ENCODE measurements at regions not wholly inside any gene's neighbourhood (a gene's known extent, or its start where the extent isn't known, plus 50 kb on each side); places are given as distances from the start of the nearest gene placed in this dataset.

DNA sequence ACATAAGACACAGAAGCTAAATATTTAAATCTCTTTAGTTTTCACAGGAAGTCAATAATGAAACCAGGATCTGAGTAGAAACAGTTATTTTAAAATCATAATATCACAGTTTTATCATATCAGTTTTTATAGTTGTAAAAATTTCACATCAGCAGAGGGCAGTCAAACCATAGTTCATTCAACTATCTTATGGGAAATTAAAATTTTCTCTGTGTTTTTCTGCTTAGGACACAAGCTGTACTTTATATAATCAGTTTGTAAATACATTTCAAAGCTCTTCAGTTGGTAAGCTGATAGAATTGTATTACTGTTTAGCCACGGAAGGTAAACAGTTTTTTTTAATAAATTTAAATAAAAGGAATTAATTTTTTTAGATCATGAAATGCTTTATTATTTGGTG lies 204.8 kb upstream of the NUDT6 start:
- FAIRE-seq, result no peak
- no peaks in the 10 kb centered on the region for H3K9me3 ChIP-seq (ENCODE audit: control insufficient read depth, low read depth, low read length)
- no peak overlapping the region for H2AFZ ChIP-seq (ENCODE audit: control insufficient read depth, low read length)
- H3K9me1 ChIP-seq (ENCODE audit: control insufficient read depth, extremely low read depth, insufficient read depth, low read length), result no peaks in the 10 kb centered on the region
- H3K36me3 ChIP-seq (ENCODE audit: control insufficient read depth in 2 of 2, extremely low read depth in 1 of 2, insufficient read depth in 2 of 2, low read length in 2 of 2), result no peaks in the 10 kb centered on the region
- no peak for DNase-seq (ENCODE audit: low read depth, low spot score)
- peak overlapping the region; percentile 83 for H3K4me2 ChIP-seq (ENCODE audit: control insufficient read depth, extremely low read depth, insufficient read depth, low read depth, low read length)
- no peaks in the 10 kb centered on the region for H3K79me2 ChIP-seq (ENCODE audit: control insufficient read depth, insufficient read depth, low read length)
- H3K27ac ChIP-seq (ENCODE audit: control insufficient read depth, insufficient read depth, low read length), result peak overlapping the region; percentile 75
- H3K4me1 ChIP-seq (ENCODE audit: control insufficient read depth, extremely low read depth, insufficient read depth, low read length), result peaks cover 13% of the 10 kb centered on the region
- H3K27me3 ChIP-seq (ENCODE audit: control insufficient read depth, extremely low read depth, insufficient read depth, low read length), result no peaks in the 10 kb centered on the region
- no peak for TF ChIP-seq EZH2 (IDR thresholded peaks at IDR 0.05; ENCODE audit: low read length)
- TF ChIP-seq, protein P1, sequence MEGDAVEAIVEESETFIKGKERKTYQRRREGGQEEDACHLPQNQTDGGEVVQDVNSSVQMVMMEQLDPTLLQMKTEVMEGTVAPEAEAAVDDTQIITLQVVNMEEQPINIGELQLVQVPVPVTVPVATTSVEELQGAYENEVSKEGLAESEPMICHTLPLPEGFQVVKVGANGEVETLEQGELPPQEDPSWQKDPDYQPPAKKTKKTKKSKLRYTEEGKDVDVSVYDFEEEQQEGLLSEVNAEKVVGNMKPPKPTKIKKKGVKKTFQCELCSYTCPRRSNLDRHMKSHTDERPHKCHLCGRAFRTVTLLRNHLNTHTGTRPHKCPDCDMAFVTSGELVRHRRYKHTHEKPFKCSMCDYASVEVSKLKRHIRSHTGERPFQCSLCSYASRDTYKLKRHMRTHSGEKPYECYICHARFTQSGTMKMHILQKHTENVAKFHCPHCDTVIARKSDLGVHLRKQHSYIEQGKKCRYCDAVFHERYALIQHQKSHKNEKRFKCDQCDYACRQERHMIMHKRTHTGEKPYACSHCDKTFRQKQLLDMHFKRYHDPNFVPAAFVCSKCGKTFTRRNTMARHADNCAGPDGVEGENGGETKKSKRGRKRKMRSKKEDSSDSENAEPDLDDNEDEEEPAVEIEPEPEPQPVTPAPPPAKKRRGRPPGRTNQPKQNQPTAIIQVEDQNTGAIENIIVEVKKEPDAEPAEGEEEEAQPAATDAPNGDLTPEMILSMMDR (optimal IDR thresholded peaks at IDR 0.05 in 1 of 3, IDR thresholded peaks at IDR 0.05 in 1 of 3, conservative IDR thresholded peaks at IDR 0.05 in 1 of 3; ENCODE audit: extremely low read depth in 1 of 3, insufficient read depth in 2 of 3, low read length in 3 of 3), result peak in 1 of 3 experiments; percentile 28
- H4K20me1 ChIP-seq (ENCODE audit: control insufficient read depth, extremely low read depth, insufficient read depth, low read length), result no peaks in the 10 kb centered on the region
- dilution Hi-C loops (cut with MboI; ENCODE audit: extremely low pct_ligation_motif_present, low sequenced_read_pairs), result no loop called here
- no peak overlapping the region for H3K4me3 ChIP-seq (ENCODE audit: control insufficient read depth in 2 of 3, extremely low read depth in 1 of 3, insufficient read depth in 2 of 3, low read depth in 1 of 3, low read length in 3 of 3)
- peak overlapping the region; percentile 44 for H3K9ac ChIP-seq (ENCODE audit: control insufficient read depth, extremely low read depth, insufficient read depth, low read length)

DNA sequence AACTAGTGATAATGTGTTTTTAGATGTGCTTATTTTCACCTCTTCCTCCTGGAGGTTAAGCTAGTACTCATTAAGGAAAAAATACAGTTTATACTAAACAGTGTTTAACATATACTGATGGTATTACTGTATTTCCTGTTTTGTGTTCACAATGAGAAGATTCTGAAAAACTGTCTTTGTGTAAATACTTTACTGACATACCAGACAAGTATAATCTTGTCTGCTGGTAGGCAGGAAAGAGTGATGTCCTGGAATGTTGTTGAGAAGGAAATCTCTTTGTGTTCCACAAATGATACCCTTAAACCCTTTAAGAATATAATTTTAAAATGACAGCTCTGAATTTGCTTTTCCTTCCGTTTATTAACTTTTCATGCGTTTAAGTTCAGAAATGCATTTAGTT lies 205.5 kb upstream of the NUDT6 start:
- peak overlapping the region in 2 of 3 experiments; percentile 20 to 32 for H3K4me3 ChIP-seq (ENCODE audit: control insufficient read depth in 2 of 3, extremely low read depth in 1 of 3, insufficient read depth in 2 of 3, low read depth in 1 of 3, low read length in 3 of 3)
- TF ChIP-seq, protein P1 (optimal IDR thresholded peaks at IDR 0.05 in 1 of 3, IDR thresholded peaks at IDR 0.05 in 1 of 3, conservative IDR thresholded peaks at IDR 0.05 in 1 of 3; ENCODE audit: extremely low read depth in 1 of 3, insufficient read depth in 2 of 3, low read length in 3 of 3), result no peak
- TF ChIP-seq EZH2 (IDR thresholded peaks at IDR 0.05; ENCODE audit: low read length), result no peak
- H3K9me3 ChIP-seq (ENCODE audit: control insufficient read depth, low read depth, low read length), result no peaks in the 10 kb centered on the region
- H3K36me3 ChIP-seq (ENCODE audit: control insufficient read depth in 2 of 2, extremely low read depth in 1 of 2, insufficient read depth in 2 of 2, low read length in 2 of 2), result no peaks in the 10 kb centered on the region
- dilution Hi-C loops (cut with MboI; ENCODE audit: extremely low pct_ligation_motif_present, low sequenced_read_pairs), result no loop called here
- H4K20me1 ChIP-seq (ENCODE audit: control insufficient read depth, extremely low read depth, insufficient read depth, low read length), result no peaks in the 10 kb centered on the region
- no peaks in the 10 kb centered on the region for H3K9me1 ChIP-seq (ENCODE audit: control insufficient read depth, extremely low read depth, insufficient read depth, low read length)
- peak; percentile 74 for FAIRE-seq
- H3K27ac ChIP-seq (ENCODE audit: control insufficient read depth, insufficient read depth, low read length), result peak overlapping the region; percentile 75
- H3K4me2 ChIP-seq (ENCODE audit: control insufficient read depth, extremely low read depth, insufficient read depth, low read depth, low read length), result peak overlapping the region; percentile 83
- no peaks in the 10 kb centered on the region for H3K27me3 ChIP-seq (ENCODE audit: control insufficient read depth, extremely low read depth, insufficient read depth, low read length)
- DNase-seq (ENCODE audit: low read depth, low spot score), result peak; percentile 26
- peak overlapping the region; percentile 73 for H2AFZ ChIP-seq (ENCODE audit: control insufficient read depth, low read length)
- H3K4me1 ChIP-seq (ENCODE audit: control insufficient read depth, extremely low read depth, insufficient read depth, low read length), result peaks cover 13% of the 10 kb centered on the region
- peak overlapping the region; percentile 44 for H3K9ac ChIP-seq (ENCODE audit: control insufficient read depth, extremely low read depth, insufficient read depth, low read length)
- H3K79me2 ChIP-seq (ENCODE audit: control insufficient read depth, insufficient read depth, low read length), result no peaks in the 10 kb centered on the region

Measured in keratinocyte (primary cell).